ENCODE measurements at regions not wholly inside any gene's neighbourhood (a gene's known extent, or its start where the extent isn't known, plus 50 kb on each side); places are given as distances from the start of the nearest gene placed in this dataset.
A peak's percentile ranks its signal among the peaks of the same experiment; 100 is the strongest.

- Mint-ChIP-seq H3K27ac (peak overlapping the region in 2 of 3 experiments; percentile 51 to 58), H3K9me3 (peaks cover 9% of the 10 kb centered on the region), H3K36me3 (ENCODE audit: low read depth) (no peaks in the 10 kb centered on the region), H3K27me3 (ENCODE audit: low read depth) (no peaks in the 10 kb centered on the region), H3K4me1 (peaks cover 13% of the 10 kb centered on the region), H3K4me3 (no peak overlapping the region)
- TF ChIP-seq CTCF (IDR thresholded peaks at IDR 0.05; ENCODE audit: unreplicated experiment in 3 of 3), result no peak
Observed at GRCh38 chr4:19329631-19330030, 922.1 kb upstream of the SLIT2 start.

GRCh38 chr4:19329077-19329476 lies 922.6 kb upstream of the SLIT2 start:
- Mint-ChIP-seq H3K27me3 (ENCODE audit: low read depth) (no peaks in the 10 kb centered on the region), H3K27ac (peak overlapping the region in 1 of 3 experiments; percentile 51), H3K4me3 (no peak overlapping the region), H3K4me1 (peaks cover 13% of the 10 kb centered on the region), H3K36me3 (ENCODE audit: low read depth) (no peaks in the 10 kb centered on the region), H3K9me3 (peaks cover 7% of the 10 kb centered on the region)
- TF ChIP-seq CTCF (IDR thresholded peaks at IDR 0.05; ENCODE audit: unreplicated experiment in 3 of 3), result no peak

GRCh38 chr4:19327364-19327763 lies 924.3 kb upstream of the SLIT2 start:
- no peak overlapping the region for H3K4me3 Mint-ChIP-seq
- no peaks in the 10 kb centered on the region for H3K36me3 Mint-ChIP-seq (ENCODE audit: low read depth)
- H3K27me3 Mint-ChIP-seq (ENCODE audit: low read depth), result no peaks in the 10 kb centered on the region
- no peak for TF ChIP-seq CTCF (IDR thresholded peaks at IDR 0.05; ENCODE audit: unreplicated experiment in 3 of 3)
- no peak overlapping the region for H3K27ac Mint-ChIP-seq
- peaks cover 13% of the 10 kb centered on the region for H3K4me1 Mint-ChIP-seq
- no peaks in the 10 kb centered on the region for H3K9me3 Mint-ChIP-seq

- H3K4me1 Mint-ChIP-seq, result peaks cover 2% of the 10 kb centered on the region
- no peak for TF ChIP-seq CTCF (IDR thresholded peaks at IDR 0.05; ENCODE audit: unreplicated experiment in 3 of 3)
- no peak overlapping the region for H3K4me3 Mint-ChIP-seq
- no peaks in the 10 kb centered on the region for H3K27me3 Mint-ChIP-seq (ENCODE audit: low read depth)
- H3K9me3 Mint-ChIP-seq, result no peaks in the 10 kb centered on the region
- H3K36me3 Mint-ChIP-seq (ENCODE audit: low read depth), result no peaks in the 10 kb centered on the region
- H3K27ac Mint-ChIP-seq, result no peak overlapping the region
Observed at GRCh38 chr4:19324184-19324583, 927.5 kb upstream of the SLIT2 start.

- Mint-ChIP-seq H3K4me1 (no peaks in the 10 kb centered on the region), H3K27me3 (ENCODE audit: low read depth) (no peaks in the 10 kb centered on the region), H3K9me3 (no peaks in the 10 kb centered on the region), H3K27ac (no peak overlapping the region), H3K36me3 (ENCODE audit: low read depth) (no peaks in the 10 kb centered on the region), H3K4me3 (no peak overlapping the region)
- no peak for TF ChIP-seq CTCF (IDR thresholded peaks at IDR 0.05; ENCODE audit: unreplicated experiment in 3 of 3)
Observed at GRCh38 chr4:19319607-19320006, 932.1 kb upstream of the SLIT2 start.

GRCh38 chr4:19317377-19317776 lies 934.3 kb upstream of the SLIT2 start:
- no peak for TF ChIP-seq CTCF (IDR thresholded peaks at IDR 0.05; ENCODE audit: unreplicated experiment in 3 of 3)
- Mint-ChIP-seq H3K27ac (no peak overlapping the region), H3K9me3 (no peaks in the 10 kb centered on the region), H3K36me3 (ENCODE audit: low read depth) (no peaks in the 10 kb centered on the region), H3K4me1 (no peaks in the 10 kb centered on the region), H3K4me3 (no peak overlapping the region), H3K27me3 (ENCODE audit: low read depth) (no peaks in the 10 kb centered on the region)
